ENCODE measurements at regions not wholly inside any gene's neighbourhood (a gene's known extent, or its start where the extent isn't known, plus 50 kb on each side); places are given as distances from the start of the nearest gene placed in this dataset.

- no peaks in the 10 kb centered on the region for H3K36me3 Mint-ChIP-seq (ENCODE audit: low read depth)
- H3K4me1 Mint-ChIP-seq: no peaks in the 10 kb centered on the region
- H3K9me3 Mint-ChIP-seq: peaks cover 19% of the 10 kb centered on the region
- intact Hi-C loops (cut with micrococcal nuclease): no loop called here
- no peak for DNase-seq
- no peak overlapping the region for H3K27ac Mint-ChIP-seq
- no peak overlapping the region for H3K4me3 Mint-ChIP-seq
- no peaks in the 10 kb centered on the region for H3K27me3 Mint-ChIP-seq
Observed at GRCh38 chr5:91562922-91563321, 179.8 kb upstream of the ARRDC3 start.

DNA sequence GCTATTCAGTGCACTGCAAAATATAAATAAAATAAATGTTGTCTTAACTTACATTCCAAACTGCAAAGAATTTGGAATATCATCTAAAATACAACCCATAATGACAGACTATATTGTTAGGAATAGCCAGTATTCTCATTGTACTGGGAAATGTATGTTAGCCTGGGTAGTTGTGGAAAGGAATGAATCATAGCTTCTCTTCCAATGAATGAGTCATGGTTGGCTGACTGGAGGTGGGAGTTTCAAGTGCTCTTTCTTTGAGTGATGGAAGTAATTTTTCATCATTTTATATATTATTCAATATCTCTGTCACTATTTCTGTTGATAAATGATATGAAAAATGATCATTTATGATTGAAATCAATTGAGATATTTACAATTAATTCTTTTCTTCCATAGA is 158.6 kb upstream of the ARRDC3 start:
- Mint-ChIP-seq H3K4me3 (no peak overlapping the region), H3K27ac (no peak overlapping the region), H3K36me3 (ENCODE audit: low read depth) (no peaks in the 10 kb centered on the region), H3K27me3 (no peaks in the 10 kb centered on the region), H3K9me3 (no peaks in the 10 kb centered on the region), H3K4me1 (no peaks in the 10 kb centered on the region)
- DNase-seq: no peak
- intact Hi-C loops (cut with micrococcal nuclease): no loop called here

DNA sequence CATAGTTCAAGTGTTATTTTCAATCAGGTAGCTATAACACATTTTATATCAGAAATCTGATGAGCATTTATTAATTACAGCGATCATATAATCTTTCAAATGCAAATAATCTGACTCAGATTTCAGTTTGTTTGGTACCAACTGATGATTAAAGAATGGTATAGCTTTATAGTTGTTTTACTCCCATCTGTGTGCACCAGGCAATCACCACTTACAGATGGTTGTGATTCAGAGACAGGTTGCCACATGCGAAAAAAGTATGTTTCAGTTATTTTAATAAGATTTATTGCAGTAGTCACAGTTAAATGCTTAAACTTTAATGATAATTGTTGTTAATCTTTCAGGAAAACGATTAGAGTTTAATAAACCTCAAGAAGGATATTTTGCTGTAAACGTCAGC is 155.1 kb upstream of the ARRDC3 start:
- intact Hi-C loops (cut with micrococcal nuclease): no loop called here
- H3K27me3 Mint-ChIP-seq: no peaks in the 10 kb centered on the region
- H3K4me3 Mint-ChIP-seq: no peak overlapping the region
- no peaks in the 10 kb centered on the region for H3K4me1 Mint-ChIP-seq
- no peak for DNase-seq
- no peaks in the 10 kb centered on the region for H3K9me3 Mint-ChIP-seq
- no peaks in the 10 kb centered on the region for H3K36me3 Mint-ChIP-seq (ENCODE audit: low read depth)
- no peak overlapping the region for H3K27ac Mint-ChIP-seq

- Mint-ChIP-seq H3K36me3 (ENCODE audit: low read depth) (no peaks in the 10 kb centered on the region), H3K4me1 (no peaks in the 10 kb centered on the region), H3K27me3 (no peaks in the 10 kb centered on the region), H3K4me3 (no peak overlapping the region), H3K9me3 (no peaks in the 10 kb centered on the region), H3K27ac (no peak overlapping the region)
- DNase-seq: no peak
- intact Hi-C loops (cut with micrococcal nuclease): no loop called here
Observed at GRCh38 chr5:91535499-91535898, 152.4 kb upstream of the ARRDC3 start.

GRCh38 chr5:91534332-91534731 is 151.2 kb upstream of the ARRDC3 start:
- Mint-ChIP-seq H3K27me3 (no peaks in the 10 kb centered on the region), H3K36me3 (ENCODE audit: low read depth) (no peaks in the 10 kb centered on the region), H3K4me3 (no peak overlapping the region), H3K9me3 (no peaks in the 10 kb centered on the region), H3K27ac (no peak overlapping the region), H3K4me1 (no peaks in the 10 kb centered on the region)
- no peak for DNase-seq
- intact Hi-C loops (cut with micrococcal nuclease): no loop called here

DNA sequence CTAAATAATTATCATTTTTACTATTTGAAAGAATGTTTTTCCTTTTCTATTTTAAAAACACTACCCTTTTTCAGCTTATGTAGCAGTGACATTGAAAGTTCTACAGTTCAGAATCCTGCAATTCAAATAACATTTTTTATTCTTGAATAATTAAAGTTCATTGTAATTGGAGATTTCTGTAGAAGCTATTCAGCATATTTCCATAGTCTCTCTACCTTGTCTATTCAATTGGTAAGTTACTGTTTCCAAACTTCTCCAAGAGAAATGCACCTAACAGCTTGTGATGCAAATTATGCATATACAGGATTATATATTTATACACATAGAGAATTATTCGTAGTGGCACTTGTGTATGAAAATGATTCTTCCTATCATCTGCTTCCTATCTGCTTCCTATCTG is 149.7 kb upstream of the ARRDC3 start:
- DNase-seq: no peak
- Mint-ChIP-seq H3K4me1 (no peaks in the 10 kb centered on the region), H3K27ac (no peak overlapping the region), H3K27me3 (no peaks in the 10 kb centered on the region), H3K9me3 (no peaks in the 10 kb centered on the region), H3K4me3 (no peak overlapping the region), H3K36me3 (ENCODE audit: low read depth) (no peaks in the 10 kb centered on the region)
- intact Hi-C loops (cut with micrococcal nuclease): no loop called here

GRCh38 chr5:91532281-91532680 is 149.2 kb upstream of the ARRDC3 start:
- no peak overlapping the region for H3K27ac Mint-ChIP-seq
- intact Hi-C loops (cut with micrococcal nuclease): no loop called here
- no peak overlapping the region for H3K4me3 Mint-ChIP-seq
- no peaks in the 10 kb centered on the region for H3K4me1 Mint-ChIP-seq
- DNase-seq: no peak
- no peaks in the 10 kb centered on the region for H3K27me3 Mint-ChIP-seq
- no peaks in the 10 kb centered on the region for H3K36me3 Mint-ChIP-seq (ENCODE audit: low read depth)
- no peaks in the 10 kb centered on the region for H3K9me3 Mint-ChIP-seq

DNA sequence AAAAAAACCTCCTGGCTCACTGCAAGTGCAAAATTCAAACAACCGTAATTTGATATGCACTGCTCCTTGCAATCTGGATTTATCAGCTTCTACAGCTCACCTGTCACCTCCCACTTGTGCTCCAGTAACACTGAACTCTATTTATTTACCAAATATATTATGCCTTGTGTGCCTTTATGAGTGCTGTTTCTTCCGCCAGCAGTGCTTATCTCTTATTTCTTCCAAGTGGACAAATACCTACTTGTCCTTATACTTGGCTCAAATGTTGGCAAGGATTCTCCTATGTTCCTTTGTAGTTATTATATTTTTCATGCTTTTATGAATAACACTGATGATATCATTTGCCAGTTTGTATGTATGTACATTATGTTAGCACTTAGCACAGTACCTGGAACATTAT is 145.7 kb upstream of the ARRDC3 start:
- no peak for DNase-seq
- Mint-ChIP-seq H3K4me3 (no peak overlapping the region), H3K36me3 (ENCODE audit: low read depth) (no peaks in the 10 kb centered on the region), H3K27ac (no peak overlapping the region), H3K27me3 (peaks cover 3% of the 10 kb centered on the region), H3K9me3 (no peaks in the 10 kb centered on the region), H3K4me1 (no peaks in the 10 kb centered on the region)
- intact Hi-C loops (cut with micrococcal nuclease): no loop called here

DNA sequence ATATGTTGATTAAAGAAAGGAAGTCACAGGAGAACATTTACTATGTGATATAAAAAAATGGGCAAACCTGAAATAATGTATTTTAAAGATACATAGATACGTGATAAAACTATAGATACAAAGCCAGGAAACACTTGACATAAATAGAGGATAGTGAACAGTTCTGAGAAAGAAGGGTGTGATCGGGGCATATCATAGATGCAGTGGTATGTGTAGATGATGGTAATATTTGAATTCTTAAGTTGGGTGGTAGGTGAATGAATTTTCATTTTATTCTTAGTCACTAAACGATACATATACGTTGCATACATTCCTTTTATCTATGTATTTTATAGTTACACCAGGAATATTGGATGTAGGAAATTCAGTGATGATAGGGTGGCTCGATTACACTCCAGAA is 138.7 kb upstream of the ARRDC3 start:
- H3K4me1 Mint-ChIP-seq: no peaks in the 10 kb centered on the region
- DNase-seq: no peak
- intact Hi-C loops (cut with micrococcal nuclease): no loop called here
- H3K27me3 Mint-ChIP-seq: peaks cover 4% of the 10 kb centered on the region
- H3K4me3 Mint-ChIP-seq: no peak overlapping the region
- H3K36me3 Mint-ChIP-seq (ENCODE audit: low read depth): no peaks in the 10 kb centered on the region
- no peaks in the 10 kb centered on the region for H3K9me3 Mint-ChIP-seq
- no peak overlapping the region for H3K27ac Mint-ChIP-seq

GRCh38 chr5:91521334-91521733 is 138.2 kb upstream of the ARRDC3 start:
- Mint-ChIP-seq H3K27me3 (peaks cover 4% of the 10 kb centered on the region), H3K4me3 (no peak overlapping the region), H3K4me1 (no peaks in the 10 kb centered on the region), H3K9me3 (no peaks in the 10 kb centered on the region), H3K27ac (no peak overlapping the region), H3K36me3 (ENCODE audit: low read depth) (no peaks in the 10 kb centered on the region)
- DNase-seq: no peak
- intact Hi-C loops (cut with micrococcal nuclease): no loop called here

DNA sequence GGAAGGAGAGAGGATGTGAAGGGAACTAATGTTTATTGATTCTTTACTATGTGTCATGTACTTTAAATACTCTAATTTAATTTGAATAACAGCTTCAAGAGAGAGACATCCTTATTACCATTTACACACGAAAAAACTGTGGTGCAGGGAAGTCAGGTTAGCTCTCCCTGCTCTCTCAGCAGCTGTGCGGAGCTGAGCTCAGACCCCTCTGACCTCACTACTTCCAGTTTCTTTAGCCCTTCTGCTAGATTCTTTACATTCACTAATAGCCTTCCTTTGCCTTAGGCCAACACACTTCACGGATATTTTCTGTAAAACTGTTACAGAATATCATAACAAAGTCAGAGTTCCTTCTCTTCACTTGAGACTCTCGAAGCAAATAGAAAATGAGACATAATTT is 131.3 kb upstream of the ARRDC3 start:
- DNase-seq: no peak
- Mint-ChIP-seq H3K27ac (no peak overlapping the region), H3K4me1 (no peaks in the 10 kb centered on the region), H3K4me3 (no peak overlapping the region), H3K27me3 (no peaks in the 10 kb centered on the region), H3K9me3 (no peaks in the 10 kb centered on the region), H3K36me3 (ENCODE audit: low read depth) (no peaks in the 10 kb centered on the region)
- intact Hi-C loops (cut with micrococcal nuclease): no loop called here

DNA sequence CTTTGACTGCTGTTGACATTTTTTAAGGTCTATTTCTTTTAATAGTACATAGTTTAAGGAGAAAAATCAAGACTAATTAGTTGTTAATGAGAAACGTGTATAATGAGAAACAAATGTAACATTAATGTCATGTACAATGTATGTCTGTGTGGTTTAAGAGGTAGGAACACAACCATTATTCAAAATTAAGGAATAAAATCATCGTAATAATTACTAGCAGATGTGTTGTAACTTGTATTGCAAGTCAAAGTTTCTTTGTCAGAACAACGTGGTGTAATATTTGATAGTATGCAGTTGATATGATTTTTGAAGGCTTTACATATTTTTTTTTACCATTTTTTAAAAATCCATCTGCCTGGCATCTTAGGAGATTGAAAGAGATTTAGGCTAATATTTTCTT is 120.2 kb upstream of the ARRDC3 start:
- no peaks in the 10 kb centered on the region for H3K36me3 Mint-ChIP-seq (ENCODE audit: low read depth)
- H3K9me3 Mint-ChIP-seq: no peaks in the 10 kb centered on the region
- DNase-seq: no peak
- H3K27ac Mint-ChIP-seq: no peak overlapping the region
- peaks cover 6% of the 10 kb centered on the region for H3K27me3 Mint-ChIP-seq
- intact Hi-C loops (cut with micrococcal nuclease): loop anchor here (5.0 kb wide), 1 partner anchor 139 kb away; no protein-coding TSS in a partner anchor
- H3K4me1 Mint-ChIP-seq: no peaks in the 10 kb centered on the region
- H3K4me3 Mint-ChIP-seq: no peak overlapping the region

DNA sequence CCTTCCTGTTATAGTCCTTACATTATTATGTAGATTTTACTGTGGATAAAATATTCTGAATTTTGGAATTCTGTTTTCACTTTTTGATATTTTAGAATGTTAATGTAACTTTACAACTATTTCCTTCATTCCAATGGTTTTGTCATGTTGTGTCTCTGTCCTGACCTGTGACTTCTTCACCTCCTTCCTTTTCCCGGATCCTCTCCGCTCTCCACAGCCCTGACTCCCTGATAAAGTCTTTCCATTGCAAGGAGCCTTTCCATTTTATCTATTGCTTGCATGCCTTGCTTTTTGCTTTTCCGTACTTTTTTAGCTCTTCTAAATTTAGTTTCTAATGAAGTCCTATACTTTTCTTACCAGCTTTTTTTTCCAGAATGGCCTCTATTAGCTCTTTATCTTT is 117.6 kb upstream of the ARRDC3 start:
- Mint-ChIP-seq H3K27me3 (peaks cover 12% of the 10 kb centered on the region), H3K36me3 (ENCODE audit: low read depth) (no peaks in the 10 kb centered on the region), H3K27ac (no peak overlapping the region), H3K4me1 (no peaks in the 10 kb centered on the region), H3K9me3 (no peaks in the 10 kb centered on the region), H3K4me3 (no peak overlapping the region)
- DNase-seq: no peak
- intact Hi-C loops (cut with micrococcal nuclease): loop anchor here (5.0 kb wide), 1 partner anchor 142 kb away; no protein-coding TSS in a partner anchor

- H3K27me3 Mint-ChIP-seq: peaks cover 12% of the 10 kb centered on the region
- no peak for DNase-seq
Observed at GRCh38 chr5:91499943-91500531, 116.9 kb upstream of the ARRDC3 start.

GRCh38 chr5:91495699-91496098 is 112.6 kb upstream of the ARRDC3 start:
- Mint-ChIP-seq H3K4me3 (no peak overlapping the region), H3K9me3 (no peaks in the 10 kb centered on the region), H3K36me3 (ENCODE audit: low read depth) (no peaks in the 10 kb centered on the region), H3K27me3 (peaks cover 6% of the 10 kb centered on the region), H3K4me1 (peaks cover 2% of the 10 kb centered on the region), H3K27ac (no peak overlapping the region)
- intact Hi-C loops (cut with micrococcal nuclease): no loop called here
- no peak for DNase-seq

More at GRCh38 chr5:91499943-91500531, 116.9 kb upstream of the ARRDC3 start:
- Mint-ChIP-seq H3K4me1 (no peaks in the 10 kb centered on the region), H3K27ac (no peak overlapping the region), H3K9me3 (no peaks in the 10 kb centered on the region), H3K36me3 (ENCODE audit: low read depth) (no peaks in the 10 kb centered on the region), H3K4me3 (no peak overlapping the region)
- intact Hi-C loops (cut with micrococcal nuclease): loop anchor here (5.0 kb wide), 1 partner anchor 142 kb away; no protein-coding TSS in a partner anchor

Measured in activated CD4-positive, alpha-beta T cell treated with anti-CD3 and anti-CD28 coated beads, Interleukin-2, amount 10 ng/mL, durations not matched to agents 24 days and 14 days (primary cell).